Transverse colon (tissue), 4 donors: ENCODE measurements at regions not wholly inside any gene's neighbourhood (a gene's known extent, or its start where the extent isn't known, plus 50 kb on each side); places are given as distances from the start of the nearest gene placed in this dataset.
"Not testable (repeated sequence)": the region's sequence is repeated elsewhere in the genome, so short reads cannot be mapped to it uniquely, and the experiment has no call there.

Experiments used
- EP300 ChIP-seq: sonication (generic); formaldehyde crosslinking; IDR thresholded peaks from one replicate; pipeline ENCODE4 v1.6.1; 2017; ENCODE audit warnings: antibody characterized with exemption, low read depth
- POLR2A ChIP-seq: fragments of 450-650 bp; IDR thresholded peaks from one replicate; pipeline ENCODE4 v1.6.1; 2016; ENCODE audit warnings: antibody characterized with exemption, mild to moderate bottlenecking, moderate library complexity
- POLR2AphosphoS5 ChIP-seq, 3 donors: sonication (generic); formaldehyde crosslinking; IDR thresholded peaks; one replicate each; pipeline ENCODE4 v1.6.1; 2016; ENCODE audit warnings: antibody characterized with exemption in 3 of 3
- TF ChIP-seq, protein P1 (sequence below), 5 experiments: fragments of 200-600 bp in 3 of 5; fragments of 450-650 bp in 2 of 5; sonication (generic) in 3 of 5; IDR thresholded peaks; 1 replicate in 2 of 5; 2 replicates in 3 of 5; pipeline ENCODE4 v1.5.1; 2016 to 2017; ENCODE audit warnings: antibody characterized with exemption in 5 of 5, inconsistent platforms in 3 of 5, mild to moderate bottlenecking in 2 of 5, moderate library complexity in 1 of 5

DNA sequence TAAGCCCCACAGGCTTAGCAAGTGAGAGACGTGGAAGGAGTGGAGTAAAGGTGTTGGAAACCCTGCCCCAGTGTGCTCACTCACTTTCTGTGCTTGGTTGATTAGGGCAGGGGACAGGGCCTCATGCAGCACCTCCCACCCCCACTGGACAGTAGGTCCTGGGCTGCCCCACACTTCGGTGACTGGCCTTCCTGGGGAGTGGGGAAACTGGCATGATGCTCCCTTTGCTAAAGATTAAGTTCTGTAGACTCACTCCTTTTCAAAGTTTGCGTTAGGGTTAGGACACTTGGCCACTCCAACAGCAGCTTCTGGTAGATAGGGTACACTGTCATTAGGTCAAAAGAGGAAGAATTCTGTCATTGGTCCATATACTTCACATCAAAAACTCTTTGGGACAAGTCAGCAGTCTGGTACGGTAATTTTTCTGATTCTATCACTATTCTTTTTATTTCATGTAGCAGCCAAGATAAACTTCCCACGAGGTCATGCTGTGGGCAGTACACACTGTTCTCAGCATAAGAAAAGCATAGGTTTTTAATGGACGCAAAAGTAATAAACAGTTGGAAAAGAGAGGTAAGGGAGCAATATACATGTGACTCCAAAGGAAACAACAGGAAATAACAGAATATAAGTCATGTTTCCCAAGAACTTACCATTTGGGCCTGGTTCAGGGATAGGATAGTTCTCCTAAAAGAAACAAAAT is 106.6 kb upstream of the TERB2 start:
- TF ChIP-seq POLR2AphosphoS5 (IDR thresholded peaks at IDR 0.05); POLR2A; EP300: not testable (repeated sequence)
- TF ChIP-seq, protein P1, sequence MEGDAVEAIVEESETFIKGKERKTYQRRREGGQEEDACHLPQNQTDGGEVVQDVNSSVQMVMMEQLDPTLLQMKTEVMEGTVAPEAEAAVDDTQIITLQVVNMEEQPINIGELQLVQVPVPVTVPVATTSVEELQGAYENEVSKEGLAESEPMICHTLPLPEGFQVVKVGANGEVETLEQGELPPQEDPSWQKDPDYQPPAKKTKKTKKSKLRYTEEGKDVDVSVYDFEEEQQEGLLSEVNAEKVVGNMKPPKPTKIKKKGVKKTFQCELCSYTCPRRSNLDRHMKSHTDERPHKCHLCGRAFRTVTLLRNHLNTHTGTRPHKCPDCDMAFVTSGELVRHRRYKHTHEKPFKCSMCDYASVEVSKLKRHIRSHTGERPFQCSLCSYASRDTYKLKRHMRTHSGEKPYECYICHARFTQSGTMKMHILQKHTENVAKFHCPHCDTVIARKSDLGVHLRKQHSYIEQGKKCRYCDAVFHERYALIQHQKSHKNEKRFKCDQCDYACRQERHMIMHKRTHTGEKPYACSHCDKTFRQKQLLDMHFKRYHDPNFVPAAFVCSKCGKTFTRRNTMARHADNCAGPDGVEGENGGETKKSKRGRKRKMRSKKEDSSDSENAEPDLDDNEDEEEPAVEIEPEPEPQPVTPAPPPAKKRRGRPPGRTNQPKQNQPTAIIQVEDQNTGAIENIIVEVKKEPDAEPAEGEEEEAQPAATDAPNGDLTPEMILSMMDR (IDR thresholded peaks at IDR 0.05), result not testable (repeated sequence)
